Esophagus squamous epithelium (tissue), 5 donors: ENCODE measurements at regions not wholly inside any gene's neighbourhood (a gene's known extent, or its start where the extent isn't known, plus 50 kb on each side); places are given as distances from the start of the nearest gene placed in this dataset.

ENCODE experiments used
- DNase-seq: peaks from one replicate; lab custom pipeline; 2025; lab: John Stamatoyannopoulos, UW
- H3K27ac ChIP-seq, 4 donors: fragments of 200-600 bp; sonication (generic); one replicate each; pipeline ENCODE4 v1.5.1; 2016 to 2019; ENCODE audit warnings: mild to moderate bottlenecking in 1 of 4
- H3K27me3 ChIP-seq, 4 donors: fragments of 200-600 bp; sonication (generic); 1 replicate in 3 of 4; 2 replicates in 1 of 4; pipeline versions ENCODE4 v1.5.1 to v1.6.0; 2017 to 2021; ENCODE audit warnings: antibody characterized with exemption in 1 of 4
- H3K36me3 ChIP-seq, 3 donors: fragments of 200-600 bp; sonication (generic); one replicate each; pipeline ENCODE4 v1.5.1; 2016 to 2019
- H3K4me1 ChIP-seq, 3 donors: fragments of 200-600 bp; sonication (generic); one replicate each; pipeline ENCODE4 v1.5.1; 2017 to 2019
- H3K4me3 ChIP-seq, 4 donors: fragments of 200-600 bp; sonication (generic); 1 replicate in 3 of 4; 2 replicates in 1 of 4; pipeline ENCODE4 v1.5.1; 2016 to 2019; ENCODE audit warnings: mild to moderate bottlenecking in 2 of 4, moderate library complexity in 1 of 4
- H3K9me3 ChIP-seq, 3 donors: fragments of 200-600 bp; sonication (generic); one replicate each; pipeline ENCODE4 v1.5.1; 2016 to 2019
- CTCF ChIP-seq, 6 experiments: fragments of 450-650 bp in 4 of 6; fragments of 200-600 bp in 2 of 6; sonication (generic) in 2 of 6; IDR thresholded peaks; one replicate each; pipeline ENCODE4 v1.5.1; 2016 to 2019; ENCODE audit warnings: antibody characterized with exemption in 6 of 6, mild to moderate bottlenecking in 4 of 6, moderate library complexity in 4 of 6
- POLR2A ChIP-seq, 4 donors: fragments of 450-650 bp; IDR thresholded peaks; one replicate each; pipeline ENCODE4 v1.6.1; 2017; ENCODE audit warnings: antibody characterized with exemption in 4 of 4, mild to moderate bottlenecking in 4 of 4, moderate library complexity in 3 of 4
- WGBS, 2 donors: methylation state at CpG; one replicate each; pipeline ENCODE4 v1.1.5; 2018; 5-methylcytosine and 5-hydroxymethylcytosine counted together
- intact Hi-C: fragments of 100-400 bp; cut with DNase I; formaldehyde crosslinking; loops from one replicate; pipeline ENCODE4 v1.15.0; 2022
- donor health status: DM: yes; HTN: yes; CAD: no.

GRCh38 chr2:568639-569235 lies 108.5 kb downstream of the TMEM18 start:
- no peak for DNase-seq

GRCh38 chr2:567865-568638 lies 109.2 kb downstream of the TMEM18 start:
- Histone ChIP-seq H3K4me1 (peaks cover 0 to 23% (median 7%) of the 10 kb centered on the region in 3 donors), H3K27ac (peak overlapping the region; percentile 5 to 69 (median 50)), H3K9me3 (peaks cover 0 to 12% (median 0%) of the 10 kb centered on the region in 3 donors), H3K27me3 (peaks cover 0 to 89% (median 0%) of the 10 kb centered on the region in 4 donors), H3K4me3 (peak overlapping the region in 2 of 4 donors; percentile 24 to 49), H3K36me3 (no peaks in the 10 kb centered on the region)
- WGBS, 2 donors, result 26 to 31% methylated on average over 25 to 27 of the region's 27 CpGs
- intact Hi-C loops, result no loop called here
- no peak for TF ChIP-seq POLR2A (IDR thresholded peaks at IDR 0.05)
- no peak for TF ChIP-seq CTCF (IDR thresholded peaks at IDR 0.05)
- DNase-seq, result no peak

More at GRCh38 chr2:568639-569235, 108.5 kb downstream of the TMEM18 start:
- Histone ChIP-seq H3K4me1 (peaks cover 0 to 23% (median 7%) of the 10 kb centered on the region in 3 donors), H3K27ac (peak overlapping the region in 3 of 4 donors; percentile 5 to 69 (median 55)), H3K4me3 (peak overlapping the region in 2 of 4 donors; percentile 24 to 49), H3K27me3 (peaks cover 0 to 89% (median 0%) of the 10 kb centered on the region in 4 donors), H3K9me3 (peaks cover 0 to 12% (median 0%) of the 10 kb centered on the region in 3 donors), H3K36me3 (no peaks in the 10 kb centered on the region)
- TF ChIP-seq CTCF (IDR thresholded peaks at IDR 0.05) (no peak), POLR2A (IDR thresholded peaks at IDR 0.05) (no peak)
- WGBS, 2 donors, result 53 to 69% methylated on average over 4 of the region's 4 CpGs
- intact Hi-C loops, result no loop called here

- TF ChIP-seq POLR2A (IDR thresholded peaks at IDR 0.05), result no peak
- TF ChIP-seq CTCF (IDR thresholded peaks at IDR 0.05), result no peak
- WGBS, 2 donors, result 39 to 45% methylated on average over 9 of the region's 9 CpGs
Measured at GRCh38 chr2:567496-567864, 109.7 kb downstream of the TMEM18 start.

GRCh38 chr2:566379-567313 lies 110.6 kb downstream of the TMEM18 start:
- no peak for TF ChIP-seq CTCF (IDR thresholded peaks at IDR 0.05)
- no peak for TF ChIP-seq POLR2A (IDR thresholded peaks at IDR 0.05)
- intact Hi-C loops, result no loop called here
- Histone ChIP-seq H3K9me3 (peaks cover 0 to 7% (median 0%) of the 10 kb centered on the region in 3 donors), H3K4me1 (peaks cover 0 to 23% (median 7%) of the 10 kb centered on the region in 3 donors), H3K36me3 (no peaks in the 10 kb centered on the region), H3K27me3 (peaks cover 0 to 94% (median 0%) of the 10 kb centered on the region in 4 donors), H3K4me3 (no peak overlapping the region), H3K27ac (no peak overlapping the region)
- 82 to 90% methylated on average over 15 to 16 of the region's 19 CpGs for WGBS, 2 donors
- no peak for DNase-seq

More at GRCh38 chr2:567496-567864, 109.7 kb downstream of the TMEM18 start:
- H3K27me3 ChIP-seq, result peaks cover 0 to 90% (median 0%) of the 10 kb centered on the region in 4 donors
- intact Hi-C loops, result no loop called here
- peaks cover 0 to 23% (median 7%) of the 10 kb centered on the region in 3 donors for H3K4me1 ChIP-seq
- H3K36me3 ChIP-seq, result no peaks in the 10 kb centered on the region
- peaks cover 0 to 12% (median 0%) of the 10 kb centered on the region in 3 donors for H3K9me3 ChIP-seq
- H3K4me3 ChIP-seq, result no peak overlapping the region
- peak overlapping the region; percentile 5 to 69 (median 50) for H3K27ac ChIP-seq
- DNase-seq, result no peak
